ENCODE measurements at regions not wholly inside any gene's neighbourhood (a gene's known extent, or its start where the extent isn't known, plus 50 kb on each side); places are given as distances from the start of the nearest gene placed in this dataset.
"Not testable (repeated sequence)": the region's sequence is repeated elsewhere in the genome, so short reads cannot be mapped to it uniquely, and the experiment has no call there.

DNA sequence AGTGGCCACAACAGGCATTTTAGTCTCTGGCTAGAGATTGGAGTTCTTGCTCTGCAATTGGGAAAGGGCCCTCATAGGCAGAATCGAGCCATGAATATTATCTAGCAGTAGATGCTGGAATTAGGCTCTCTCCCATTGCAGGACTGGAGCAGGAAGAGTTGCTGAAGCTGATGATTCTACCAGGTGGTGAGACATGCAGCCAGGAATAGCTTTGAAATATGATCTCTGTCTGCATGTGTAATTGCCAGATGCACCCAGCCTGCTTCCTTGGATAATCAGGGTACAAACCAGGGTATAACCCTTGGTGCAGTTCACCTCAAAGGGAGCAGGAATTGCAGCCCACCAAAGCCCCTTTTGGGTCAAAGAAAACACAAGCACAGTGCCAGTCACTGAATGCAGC is 211.4 kb upstream of the FTMT start:
- no peak for ATAC-seq
- H3K4me1 ChIP-seq (ENCODE audit: control insufficient read depth in 2 of 2, insufficient read depth in 2 of 2, low read length in 2 of 2) = no peaks in the 10 kb centered on the region
- no peak overlapping the region for H3K4me3 Mint-ChIP-seq
- H3K9me3 ChIP-seq (ENCODE audit: control insufficient read depth in 2 of 3, low read length in 3 of 3) = peaks cover 0 to 3% (median 0%) of the 10 kb centered on the region in 3 experiments
- H3K9me3 Mint-ChIP-seq = peaks cover 0 to 31% (median 9%) of the 10 kb centered on the region in 11 donors
- ChIA-PET CTCF (no interaction called here), POLR2A (no interaction called here)
- H3K27ac Mint-ChIP-seq = no peak overlapping the region
- intact Hi-C loops (cut with micrococcal nuclease) = no loop called here
- no peaks in the 10 kb centered on the region for H3K36me3 ChIP-seq (ENCODE audit: control insufficient read depth in 2 of 3, insufficient read depth in 3 of 3, low read length in 3 of 3)
- H3K27ac ChIP-seq (ENCODE audit: low read depth, low read length) = no peak overlapping the region
- no peaks in the 10 kb centered on the region for H3K27me3 ChIP-seq (ENCODE audit: control insufficient read depth in 2 of 2, insufficient read depth in 2 of 2, low read length in 2 of 2)
- no peaks in the 10 kb centered on the region for H3K4me1 Mint-ChIP-seq
- no peak overlapping the region for H3K4me3 ChIP-seq (ENCODE audit: low read length)
- H3K27me3 Mint-ChIP-seq = no peaks in the 10 kb centered on the region
- H3K36me3 Mint-ChIP-seq = peaks cover 0 to 4% (median 0%) of the 10 kb centered on the region in 5 donors
- DNase-seq = no peak

DNA sequence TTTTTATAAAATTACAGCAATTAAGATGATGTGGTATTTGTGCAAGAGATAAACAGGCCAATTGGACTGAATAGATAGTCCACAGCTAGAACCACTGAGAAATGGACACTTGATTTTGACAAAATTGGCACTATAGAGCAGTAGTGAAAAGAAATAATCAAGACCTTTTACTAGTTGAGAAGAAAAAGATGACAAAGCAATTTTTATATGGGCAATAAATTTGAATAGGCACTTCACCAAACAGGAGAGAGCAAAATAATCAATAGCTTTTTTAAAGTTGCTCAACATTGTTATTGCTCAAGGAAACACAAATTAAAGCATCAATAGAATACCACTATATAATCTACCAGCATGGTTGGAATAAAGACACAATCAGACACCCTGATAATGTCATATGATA is 193.5 kb upstream of the FTMT start:
- POLR2A ChIA-PET = no interaction called here
- Mint-ChIP-seq H3K4me1 (no peaks in the 10 kb centered on the region), H3K36me3 (peaks cover 0 to 5% (median 0%) of the 10 kb centered on the region in 5 donors), H3K27ac (no peak overlapping the region), H3K9me3 (peaks cover 0 to 14% (median 4%) of the 10 kb centered on the region in 11 donors), H3K4me3 (no peak overlapping the region), H3K27me3 (no peaks in the 10 kb centered on the region)
- H3K4me3 ChIP-seq (ENCODE audit: low read length) = no peak overlapping the region
- H3K36me3 ChIP-seq (ENCODE audit: control insufficient read depth in 2 of 3, insufficient read depth in 3 of 3, low read length in 3 of 3) = no peaks in the 10 kb centered on the region
- CTCF ChIA-PET = no interaction called here
- no peaks in the 10 kb centered on the region for H3K27me3 ChIP-seq (ENCODE audit: control insufficient read depth in 2 of 2, insufficient read depth in 2 of 2, low read length in 2 of 2)
- H3K9me3 ChIP-seq (ENCODE audit: control insufficient read depth in 2 of 3, low read length in 3 of 3) = no peaks in the 10 kb centered on the region
- intact Hi-C loops (cut with micrococcal nuclease) = no loop called here
- H3K4me1 ChIP-seq (ENCODE audit: control insufficient read depth in 2 of 2, insufficient read depth in 2 of 2, low read length in 2 of 2) = no peaks in the 10 kb centered on the region
- no peak for ATAC-seq
- H3K27ac ChIP-seq (ENCODE audit: low read depth, low read length) = no peak overlapping the region
- DNase-seq = no peak

DNA sequence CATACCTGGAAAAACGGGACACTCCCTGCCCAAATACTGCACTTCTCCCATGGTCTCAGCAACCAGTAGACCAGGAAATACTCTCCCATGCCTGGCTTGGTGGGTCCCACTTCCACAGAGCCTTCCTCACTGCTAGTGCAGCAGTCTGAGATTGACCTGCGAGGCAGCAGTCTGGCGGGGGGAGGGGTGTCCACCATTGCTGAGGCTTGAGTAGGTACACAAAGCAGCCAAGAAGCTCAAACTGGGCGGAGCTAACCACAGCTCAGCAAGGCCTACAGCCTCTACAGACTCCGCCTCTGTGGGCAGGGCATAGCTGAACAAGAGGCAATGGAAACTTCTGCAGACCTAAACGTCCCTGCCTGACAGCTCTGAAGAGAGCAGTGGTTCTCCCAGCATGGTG is 191.5 kb upstream of the FTMT start:
- H3K9me3 ChIP-seq (ENCODE audit: control insufficient read depth in 2 of 3, low read length in 3 of 3) = no peaks in the 10 kb centered on the region
- peaks cover 0 to 30% (median 10%) of the 10 kb centered on the region in 11 donors for H3K9me3 Mint-ChIP-seq
- no peak overlapping the region for H3K4me3 Mint-ChIP-seq
- DNase-seq (no peak), ATAC-seq (no peak)
- intact Hi-C loops (cut with micrococcal nuclease) = no loop called here
- H3K27me3 Mint-ChIP-seq = no peaks in the 10 kb centered on the region
- no peak overlapping the region for H3K27ac Mint-ChIP-seq
- H3K4me3 ChIP-seq (ENCODE audit: low read length) = no peak overlapping the region
- ChIA-PET CTCF (no interaction called here), POLR2A (no interaction called here)
- H3K27me3 ChIP-seq (ENCODE audit: control insufficient read depth in 2 of 2, insufficient read depth in 2 of 2, low read length in 2 of 2) = no peaks in the 10 kb centered on the region
- H3K4me1 ChIP-seq (ENCODE audit: control insufficient read depth in 2 of 2, insufficient read depth in 2 of 2, low read length in 2 of 2) = no peaks in the 10 kb centered on the region
- H3K36me3 Mint-ChIP-seq = peaks cover 0 to 5% (median 0%) of the 10 kb centered on the region in 5 donors
- no peaks in the 10 kb centered on the region for H3K36me3 ChIP-seq (ENCODE audit: control insufficient read depth in 2 of 3, insufficient read depth in 3 of 3, low read length in 3 of 3)
- no peaks in the 10 kb centered on the region for H3K4me1 Mint-ChIP-seq
- H3K27ac ChIP-seq (ENCODE audit: low read depth, low read length) = no peak overlapping the region

DNA sequence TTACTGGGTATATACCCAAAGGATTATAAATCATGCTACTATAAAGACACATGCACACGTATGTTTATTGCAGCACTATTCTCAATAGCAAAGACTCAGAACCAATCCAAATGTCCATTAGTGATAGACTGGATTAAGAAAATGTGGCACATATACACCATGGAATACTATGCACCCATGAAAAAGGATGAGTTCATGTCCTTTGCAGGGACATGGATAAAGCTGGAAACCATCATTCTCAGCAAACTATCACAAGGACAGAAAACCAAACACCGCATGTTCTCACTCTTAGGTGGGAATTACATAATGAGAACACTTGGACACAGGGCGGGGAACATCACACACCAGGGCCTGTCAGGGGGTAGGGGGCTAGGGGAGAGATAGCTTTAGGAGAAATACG is 186.1 kb upstream of the FTMT start:
- H3K27ac ChIP-seq (ENCODE audit: low read depth, low read length); H3K27ac Mint-ChIP-seq; H3K9me3 ChIP-seq (ENCODE audit: control insufficient read depth in 2 of 3, low read length in 3 of 3); H3K36me3 Mint-ChIP-seq; ATAC-seq; H3K27me3 Mint-ChIP-seq; H3K4me1 Mint-ChIP-seq; H3K4me1 ChIP-seq (ENCODE audit: control insufficient read depth in 2 of 2, insufficient read depth in 2 of 2, low read length in 2 of 2); intact Hi-C loops (cut with micrococcal nuclease); H3K4me3 ChIP-seq (ENCODE audit: low read length); POLR2A ChIA-PET; H3K27me3 ChIP-seq (ENCODE audit: control insufficient read depth in 2 of 2, insufficient read depth in 2 of 2, low read length in 2 of 2); H3K36me3 ChIP-seq (ENCODE audit: control insufficient read depth in 2 of 3, insufficient read depth in 3 of 3, low read length in 3 of 3); DNase-seq; H3K4me3 Mint-ChIP-seq; CTCF ChIA-PET: not testable (repeated sequence)
- H3K9me3 Mint-ChIP-seq = peaks cover 0 to 39% (median 15%) of the 10 kb centered on the region in 11 donors

DNA sequence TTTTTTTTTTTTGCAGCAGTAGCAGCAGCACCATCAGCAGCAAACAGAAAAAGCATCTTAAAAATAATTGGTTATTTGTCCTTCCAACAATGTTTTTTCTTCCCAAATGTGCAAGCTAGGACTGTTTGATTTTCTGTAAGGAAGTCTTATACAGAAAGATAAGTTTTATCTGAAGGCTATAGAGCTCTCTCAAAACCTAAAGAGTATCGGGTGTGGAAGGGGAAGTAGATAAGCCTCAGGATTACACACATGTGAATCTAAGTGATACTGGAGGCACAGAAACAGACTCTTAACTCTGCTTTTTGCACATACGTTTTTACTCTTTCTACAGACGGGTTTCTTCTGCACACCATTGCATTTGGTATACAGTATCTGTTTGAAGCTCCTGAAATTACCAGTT is 184.4 kb upstream of the FTMT start:
- intact Hi-C loops (cut with micrococcal nuclease) = no loop called here
- DNase-seq = no peak
- Histone ChIP-seq H3K27me3 (ENCODE audit: control insufficient read depth in 2 of 2, insufficient read depth in 2 of 2, low read length in 2 of 2) (no peaks in the 10 kb centered on the region), H3K27ac (ENCODE audit: low read depth, low read length) (no peak overlapping the region), H3K9me3 (ENCODE audit: control insufficient read depth in 2 of 3, low read length in 3 of 3) (no peaks in the 10 kb centered on the region), H3K4me1 (ENCODE audit: control insufficient read depth in 2 of 2, insufficient read depth in 2 of 2, low read length in 2 of 2) (no peaks in the 10 kb centered on the region), H3K36me3 (ENCODE audit: control insufficient read depth in 2 of 3, insufficient read depth in 3 of 3, low read length in 3 of 3) (no peaks in the 10 kb centered on the region), H3K4me3 (ENCODE audit: low read length) (no peak overlapping the region)
- H3K27ac Mint-ChIP-seq = no peak overlapping the region
- ATAC-seq = no peak
- no peaks in the 10 kb centered on the region for H3K4me1 Mint-ChIP-seq
- POLR2A ChIA-PET = no interaction called here
- H3K27me3 Mint-ChIP-seq = no peaks in the 10 kb centered on the region
- CTCF ChIA-PET = no interaction called here
- H3K4me3 Mint-ChIP-seq = no peak overlapping the region
- H3K9me3 Mint-ChIP-seq = peaks cover 0 to 42% (median 15%) of the 10 kb centered on the region in 11 donors
- no peaks in the 10 kb centered on the region for H3K36me3 Mint-ChIP-seq

DNA sequence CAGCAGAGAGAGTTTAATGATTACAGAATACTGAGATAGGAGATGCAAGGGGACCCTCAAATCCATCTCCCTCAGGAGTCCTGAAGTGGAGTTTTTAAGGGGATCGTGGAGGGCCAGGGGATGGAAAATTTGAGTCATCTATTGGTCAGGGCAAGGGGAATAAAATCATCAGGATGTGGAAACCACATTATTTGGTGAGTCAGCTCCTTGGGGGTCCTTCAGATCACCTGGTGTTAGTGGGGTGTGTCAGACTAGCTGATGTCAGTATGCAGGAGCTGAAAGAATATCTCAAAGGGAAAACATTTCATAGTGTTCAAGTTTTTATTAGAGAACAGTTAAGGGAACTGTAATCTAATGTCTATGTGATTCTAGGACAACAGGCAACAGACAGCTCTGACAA is 183.0 kb upstream of the FTMT start:
- no peaks in the 10 kb centered on the region for H3K36me3 Mint-ChIP-seq
- H3K27me3 ChIP-seq (ENCODE audit: control insufficient read depth in 2 of 2, insufficient read depth in 2 of 2, low read length in 2 of 2) = no peaks in the 10 kb centered on the region
- peaks cover 0 to 32% (median 15%) of the 10 kb centered on the region in 11 donors for H3K9me3 Mint-ChIP-seq
- CTCF ChIA-PET = interaction anchor here (0.6 kb wide), 1 partner anchor 148 kb away, joined by 3 read pairs; no protein-coding TSS in a partner anchor
- POLR2A ChIA-PET = no interaction called here
- intact Hi-C loops (cut with micrococcal nuclease) = no loop called here
- no peaks in the 10 kb centered on the region for H3K4me1 Mint-ChIP-seq
- H3K27ac ChIP-seq (ENCODE audit: low read depth, low read length) = no peak overlapping the region
- H3K27me3 Mint-ChIP-seq = no peaks in the 10 kb centered on the region
- no peaks in the 10 kb centered on the region for H3K36me3 ChIP-seq (ENCODE audit: control insufficient read depth in 2 of 3, insufficient read depth in 3 of 3, low read length in 3 of 3)
- H3K4me3 Mint-ChIP-seq = no peak overlapping the region
- no peak overlapping the region for H3K27ac Mint-ChIP-seq
- DNase-seq (no peak), ATAC-seq (no peak)
- no peaks in the 10 kb centered on the region for H3K4me1 ChIP-seq (ENCODE audit: control insufficient read depth in 2 of 2, insufficient read depth in 2 of 2, low read length in 2 of 2)
- H3K4me3 ChIP-seq (ENCODE audit: low read length) = no peak overlapping the region
- H3K9me3 ChIP-seq (ENCODE audit: control insufficient read depth in 2 of 3, low read length in 3 of 3) = no peaks in the 10 kb centered on the region

DNA sequence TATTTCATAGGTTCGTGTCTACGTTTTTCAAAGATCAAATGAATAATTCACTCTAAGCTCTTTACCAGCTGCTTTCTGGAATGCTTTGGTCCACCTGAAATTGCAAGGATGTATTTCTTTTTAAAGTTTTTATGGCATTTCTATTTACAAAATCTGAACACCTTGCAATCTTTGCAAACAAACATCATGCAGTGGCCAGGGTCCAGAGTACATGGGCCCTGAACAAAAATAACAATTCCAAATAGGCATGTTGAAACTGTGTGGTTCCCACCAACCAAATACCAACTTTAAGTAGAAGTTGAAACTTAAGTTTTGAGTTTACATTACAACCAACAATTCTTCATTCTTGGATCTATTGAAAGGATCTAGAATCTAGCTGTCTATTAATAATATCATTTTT is 180.1 kb upstream of the FTMT start:
- DNase-seq (no peak), ATAC-seq (no peak)
- H3K27me3 ChIP-seq (ENCODE audit: control insufficient read depth in 2 of 2, insufficient read depth in 2 of 2, low read length in 2 of 2) = no peaks in the 10 kb centered on the region
- intact Hi-C loops (cut with micrococcal nuclease) = no loop called here
- Mint-ChIP-seq H3K9me3 (peaks cover 0 to 20% (median 6%) of the 10 kb centered on the region in 11 donors), H3K27ac (no peak overlapping the region), H3K27me3 (no peaks in the 10 kb centered on the region), H3K36me3 (no peaks in the 10 kb centered on the region), H3K4me1 (no peaks in the 10 kb centered on the region), H3K4me3 (no peak overlapping the region)
- no peaks in the 10 kb centered on the region for H3K36me3 ChIP-seq (ENCODE audit: control insufficient read depth in 2 of 3, insufficient read depth in 3 of 3, low read length in 3 of 3)
- ChIA-PET CTCF (no interaction called here), POLR2A (no interaction called here)
- no peak overlapping the region for H3K4me3 ChIP-seq (ENCODE audit: low read length)
- H3K9me3 ChIP-seq (ENCODE audit: control insufficient read depth in 2 of 3, low read length in 3 of 3) = no peaks in the 10 kb centered on the region
- no peak overlapping the region for H3K27ac ChIP-seq (ENCODE audit: low read depth, low read length)
- H3K4me1 ChIP-seq (ENCODE audit: control insufficient read depth in 2 of 2, insufficient read depth in 2 of 2, low read length in 2 of 2) = no peaks in the 10 kb centered on the region

Data from naive thymus-derived CD4-positive, alpha-beta T cell (primary cell).